ENCODE measurements at regions not wholly inside any gene's neighbourhood (a gene's known extent, or its start where the extent isn't known, plus 50 kb on each side); places are given as distances from the start of the nearest gene placed in this dataset.
"Not testable (repeated sequence)": the region's sequence is repeated elsewhere in the genome, so short reads cannot be mapped to it uniquely, and the experiment has no call there.

DNA sequence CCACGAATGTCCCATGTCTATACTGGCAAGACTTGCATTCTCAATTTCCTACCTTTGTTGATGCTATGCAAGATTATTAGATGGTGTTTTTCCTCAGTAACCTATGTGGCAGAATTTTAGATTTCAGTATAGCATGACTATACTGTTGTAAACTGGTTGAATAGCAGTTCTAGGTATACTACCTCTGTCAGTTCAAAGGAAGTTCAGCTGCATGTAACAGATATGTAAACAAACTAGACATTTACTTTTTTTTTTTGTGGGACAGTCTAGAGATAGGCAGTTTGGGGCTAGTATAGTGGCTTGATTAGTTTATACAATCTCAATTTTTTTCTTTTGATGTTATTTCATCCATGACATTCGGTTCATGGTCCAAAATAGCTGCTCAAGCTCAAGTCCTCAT is 97.6 kb upstream of the GRIN3A start:
- Histone ChIP-seq H3K4me3 (replicated peaks; ENCODE audit: low read depth, low read length) (no peak overlapping the region), H3K27me3 (replicated peaks; ENCODE audit: control insufficient read depth, insufficient read depth, low read length) (no peaks in the 10 kb centered on the region), H3K36me3 (ENCODE audit: control insufficient read depth, insufficient read depth, low read length) (no peaks in the 10 kb centered on the region)
- TF ChIP-seq CTCF (IDR thresholded peaks at IDR 0.05; ENCODE audit: insufficient read depth, low read length, poor library complexity, severe bottlenecking): no peak
- DNase-seq (ENCODE audit: extremely low read depth, insufficient read length): no peak

DNA sequence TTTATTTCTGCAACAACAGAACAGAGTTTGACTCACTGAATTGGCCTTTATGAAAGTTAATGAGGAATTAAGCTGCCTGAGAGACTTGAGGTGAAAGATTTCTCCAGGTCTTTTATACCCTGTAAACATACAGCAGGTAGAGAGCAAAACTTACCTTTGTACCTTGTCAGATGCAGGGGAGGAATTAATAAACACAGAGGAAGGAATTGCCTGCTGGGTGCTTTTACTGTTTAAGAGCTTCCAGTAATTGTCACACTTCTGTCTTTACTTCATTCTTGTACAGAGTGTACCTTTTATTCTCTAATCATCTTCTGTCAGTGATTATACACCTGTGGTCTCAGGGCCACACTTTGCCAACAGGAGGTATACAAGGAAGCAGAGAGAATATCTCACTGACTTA is 94.0 kb upstream of the GRIN3A start:
- TF ChIP-seq CTCF (IDR thresholded peaks at IDR 0.05; ENCODE audit: insufficient read depth, low read length, poor library complexity, severe bottlenecking): no peak
- DNase-seq (ENCODE audit: extremely low read depth, insufficient read length): no peak
- Histone ChIP-seq H3K27me3 (replicated peaks; ENCODE audit: control insufficient read depth, insufficient read depth, low read length) (no peaks in the 10 kb centered on the region), H3K4me3 (replicated peaks; ENCODE audit: low read depth, low read length) (no peak overlapping the region), H3K36me3 (ENCODE audit: control insufficient read depth, insufficient read depth, low read length) (no peaks in the 10 kb centered on the region)

GRCh38 chr9:101821450-101821849 is 83.0 kb upstream of the GRIN3A start:
- H3K4me3 ChIP-seq (replicated peaks; ENCODE audit: low read depth, low read length); DNase-seq (ENCODE audit: extremely low read depth, insufficient read length); H3K36me3 ChIP-seq (ENCODE audit: control insufficient read depth, insufficient read depth, low read length): not testable (repeated sequence)

DNA sequence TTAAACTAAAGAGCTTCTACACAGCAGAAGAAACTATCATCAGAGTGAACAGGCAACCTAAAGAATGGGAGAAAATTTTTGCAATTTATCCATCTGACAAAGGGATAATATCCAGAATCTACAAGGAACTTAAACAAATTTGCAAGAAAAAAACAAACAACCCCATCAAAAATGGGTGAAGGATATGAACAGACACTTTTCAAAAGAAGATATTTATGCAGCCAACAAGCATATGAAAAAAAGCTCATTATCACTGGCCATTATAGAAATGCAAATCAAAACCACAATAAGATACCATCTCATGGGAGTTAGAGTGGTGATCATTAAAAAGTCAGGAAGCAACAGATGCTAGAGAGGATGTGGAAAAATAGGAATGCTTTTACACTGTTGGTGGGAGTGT is 82.5 kb upstream of the GRIN3A start:
- H3K36me3 ChIP-seq (ENCODE audit: control insufficient read depth, insufficient read depth, low read length); H3K4me3 ChIP-seq (replicated peaks; ENCODE audit: low read depth, low read length); DNase-seq (ENCODE audit: extremely low read depth, insufficient read length); H3K27me3 ChIP-seq (replicated peaks; ENCODE audit: control insufficient read depth, insufficient read depth, low read length): not testable (repeated sequence)

More at GRCh38 chr9:101821450-101821849, 83.0 kb upstream of the GRIN3A start:
- H3K27me3 ChIP-seq (replicated peaks; ENCODE audit: control insufficient read depth, insufficient read depth, low read length): not testable (repeated sequence)

DNA sequence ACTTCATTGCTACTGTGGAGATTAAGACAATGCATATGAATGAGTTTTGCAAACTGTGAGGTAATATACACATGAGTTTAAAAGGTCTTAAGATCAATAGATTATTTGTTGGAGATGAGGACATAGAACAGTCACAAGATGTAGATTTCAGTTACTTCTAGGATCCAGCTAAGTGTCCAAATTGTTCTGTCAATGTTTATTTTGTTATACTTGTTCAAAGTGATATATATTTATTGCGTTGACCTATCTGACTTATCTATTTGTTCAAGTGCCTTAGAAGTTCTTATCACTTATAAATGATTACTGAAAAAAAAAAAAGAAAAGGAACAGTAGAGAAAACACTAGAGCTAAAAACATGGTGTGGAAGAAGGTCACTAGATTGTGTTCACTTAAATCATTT is 75.6 kb upstream of the GRIN3A start:
- Histone ChIP-seq H3K4me3 (replicated peaks; ENCODE audit: low read depth, low read length) (no peak overlapping the region), H3K27me3 (replicated peaks; ENCODE audit: control insufficient read depth, insufficient read depth, low read length) (no peaks in the 10 kb centered on the region), H3K36me3 (ENCODE audit: control insufficient read depth, insufficient read depth, low read length) (no peaks in the 10 kb centered on the region)
- DNase-seq (ENCODE audit: extremely low read depth, insufficient read length): no peak
- no peak for TF ChIP-seq CTCF (IDR thresholded peaks at IDR 0.05; ENCODE audit: insufficient read depth, low read length, poor library complexity, severe bottlenecking)

- not testable (repeated sequence) for H3K27me3 ChIP-seq (replicated peaks; ENCODE audit: control insufficient read depth, insufficient read depth, low read length); H3K4me3 ChIP-seq (replicated peaks; ENCODE audit: low read depth, low read length); DNase-seq (ENCODE audit: extremely low read depth, insufficient read length); H3K36me3 ChIP-seq (ENCODE audit: control insufficient read depth, insufficient read depth, low read length)
Observed at GRCh38 chr9:101807879-101808278, 69.4 kb upstream of the GRIN3A start.

DNA sequence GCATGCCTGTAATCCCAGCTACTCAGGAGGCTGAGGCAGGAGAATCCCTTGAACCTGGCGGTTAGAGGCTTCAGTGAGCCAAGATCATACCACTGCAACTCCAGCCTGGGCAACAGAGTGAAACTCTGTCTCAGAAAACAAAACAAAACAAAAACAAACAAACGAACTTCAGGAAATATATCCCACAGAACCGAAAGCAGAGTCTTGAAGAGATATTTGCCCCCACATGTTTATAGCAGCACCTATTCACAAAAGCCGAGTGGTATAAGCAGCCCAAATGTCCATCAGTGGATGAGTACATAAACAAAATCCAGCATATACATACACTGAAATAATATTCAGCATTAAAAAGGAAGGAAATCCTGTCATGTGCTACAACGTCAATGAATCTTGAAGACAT is 57.6 kb upstream of the GRIN3A start:
- TF ChIP-seq CTCF (IDR thresholded peaks at IDR 0.05; ENCODE audit: insufficient read depth, low read length, poor library complexity, severe bottlenecking): no peak
- H3K4me3 ChIP-seq (replicated peaks; ENCODE audit: low read depth, low read length): no peak overlapping the region

More for the DNA sequence above, 57.6 kb upstream of the GRIN3A start:
- DNase-seq (ENCODE audit: extremely low read depth, insufficient read length): no peak
- H3K36me3 ChIP-seq (ENCODE audit: control insufficient read depth, insufficient read depth, low read length): no peaks in the 10 kb centered on the region
- H3K27me3 ChIP-seq (replicated peaks; ENCODE audit: control insufficient read depth, insufficient read depth, low read length): no peaks in the 10 kb centered on the region

Data from GM06990 (cell line).